Adrenal gland (tissue), 9 donors: ENCODE measurements at regions not wholly inside any gene's neighbourhood (a gene's known extent, or its start where the extent isn't known, plus 50 kb on each side); places are given as distances from the start of the nearest gene placed in this dataset.
A peak's percentile ranks its signal among the peaks of the same experiment; 100 is the strongest.

Experiments used
- DNase-seq, 7 donors: peaks; one replicate each; pipeline ENCODE4 v3.0.0-alpha.2; 2019 to 2020
- H3K27ac ChIP-seq, 5 donors: fragments of 200-600 bp; sonication (generic) in 4 of 5; 1 replicate in 3 of 5; 2 replicates in 2 of 5; pipeline versions ENCODE4 v1.5.1 to v1.8.0; 2016 to 2020; ENCODE audit warnings: mild to moderate bottlenecking in 1 of 5
- H3K27me3 ChIP-seq: fragments of 200-600 bp; 2 replicates; pipeline ENCODE4 v1.8.0; 2021
- H3K36me3 ChIP-seq, 2 donors: fragments of 200-600 bp; replicated peaks in 1 of 2; 1 replicate in 1 of 2; 2 replicates in 1 of 2; pipeline versions ENCODE4 v1.5.1 to v1.8.0; 2018 to 2022
- H3K4me1 ChIP-seq, 2 donors: fragments of 200-600 bp; replicated peaks in 1 of 2; 1 replicate in 1 of 2; 2 replicates in 1 of 2; pipeline versions ENCODE4 v1.5.1 to v1.8.0; 2018 to 2021
- H3K4me3 ChIP-seq, 4 donors: fragments of 200-600 bp; sonication (generic) in 3 of 4; one replicate each; pipeline ENCODE4 v1.5.1; 2016 to 2018
- H3K9me3 ChIP-seq, 3 donors: fragments of 200-600 bp; sonication (generic) in 1 of 3; replicated peaks in 1 of 3; 1 replicate in 2 of 3; 2 replicates in 1 of 3; pipeline versions ENCODE4 v1.5.1 to v1.8.0; 2016 to 2021
- CTCF ChIP-seq, 6 experiments: fragments of 450-650 bp in 4 of 6; fragments of 200-600 bp in 2 of 6; sonication (generic) in 1 of 6; IDR thresholded peaks; 1 replicate in 5 of 6; 2 replicates in 1 of 6; pipeline versions ENCODE4 v1.5.1 to v1.8.0; 2016 to 2021; ENCODE audit warnings: antibody characterized with exemption in 6 of 6, mild to moderate bottlenecking in 2 of 6, moderate library complexity in 1 of 6
- POLR2A ChIP-seq, 2 donors: fragments of 450-650 bp; IDR thresholded peaks; one replicate each; pipeline ENCODE4 v1.6.1; 2017; ENCODE audit warnings: antibody characterized with exemption in 2 of 2, mild to moderate bottlenecking in 2 of 2, moderate library complexity in 1 of 2
- WGBS, 4 donors: extraction: QIAGEN DNeasy Blood & Tissue Kit in 2 of 4; methylation state at CpG; one replicate each; pipeline versions ENCODE4 v1.1.5 to v1.1.7; 2013 to 2017; 5-methylcytosine and 5-hydroxymethylcytosine counted together
- intact Hi-C, 2 donors: fragments of 100-400 bp; cut with DNase I; formaldehyde crosslinking; loops; one replicate each; pipeline versions ENCODE4 v1.14.1 to v1.15.0; 2022 to 2023
- donor health status: healthy with polysubstance abuse.
- donor health status: Bipolar disorder and iron deficiency.
- donor health status: DM: yes; HTN: yes; CAD: no.
- donor health status: DM: no; HTN: no; CAD: no.
- donor health status: DM: no; HTN: no; CAD: no.

GRCh38 chr5:50945139-50945538 is 278.7 kb downstream of the PARP8 start:
- TF ChIP-seq CTCF (IDR thresholded peaks at IDR 0.05), result no peak
- no peak for TF ChIP-seq POLR2A (IDR thresholded peaks at IDR 0.05)
- Histone ChIP-seq H3K36me3 (no peaks in the 10 kb centered on the region), H3K9me3 (peaks cover 0 to 4% (median 0%) of the 10 kb centered on the region in 3 donors), H3K27ac (no peak overlapping the region), H3K4me3 (no peak overlapping the region), H3K27me3 (no peaks in the 10 kb centered on the region), H3K4me1 (no peaks in the 10 kb centered on the region)
- intact Hi-C loops, result no loop called here
- DNase-seq, result no peak
- 60 to 90% (median 88%) methylated on average over 1 to 2 of the region's 2 CpGs; no CpG with 5 or more reads in 1 of the 4 donors for WGBS, 4 donors

- Histone ChIP-seq H3K4me1 (no peaks in the 10 kb centered on the region), H3K4me3 (no peak overlapping the region), H3K36me3 (no peaks in the 10 kb centered on the region), H3K27ac (no peak overlapping the region), H3K27me3 (no peaks in the 10 kb centered on the region), H3K9me3 (no peaks in the 10 kb centered on the region)
- no peak for TF ChIP-seq CTCF (IDR thresholded peaks at IDR 0.05)
- no peak for TF ChIP-seq POLR2A (IDR thresholded peaks at IDR 0.05)
- WGBS, 4 donors, result 52 to 61% (median 59%) methylated on average over 6 of the region's 6 CpGs
- DNase-seq, result no peak
- intact Hi-C loops, result no loop called here
These were observed 281.7 kb downstream of the PARP8 start for GRCh38 chr5:50947906-50948683.

- no peak for TF ChIP-seq CTCF (IDR thresholded peaks at IDR 0.05)
- no peak for TF ChIP-seq POLR2A (IDR thresholded peaks at IDR 0.05)
- H3K4me1 ChIP-seq, result no peaks in the 10 kb centered on the region
- intact Hi-C loops, result no loop called here
- no peaks in the 10 kb centered on the region for H3K9me3 ChIP-seq
- WGBS, 4 donors, result 76 to 100% (median 92%) methylated on average over 1 of the region's 1 CpG
- H3K4me3 ChIP-seq, result no peak overlapping the region
- DNase-seq, result no peak
- no peaks in the 10 kb centered on the region for H3K36me3 ChIP-seq
- H3K27ac ChIP-seq, result no peak overlapping the region
- peaks cover 9% of the 10 kb centered on the region for H3K27me3 ChIP-seq
These were observed 286.9 kb downstream of the PARP8 start for GRCh38 chr5:50953290-50953689.

GRCh38 chr5:50958852-50959457 is 292.5 kb downstream of the PARP8 start:
- DNase-seq, result peak in 4 of 7 donors; percentile 21 to 60 (median 46)
- intact Hi-C loops, result no loop called here
- Histone ChIP-seq H3K27ac (no peak overlapping the region), H3K4me1 (peaks cover 5 to 10% of the 10 kb centered on the region in 2 donors), H3K27me3 (peaks cover 24% of the 10 kb centered on the region), H3K4me3 (no peak overlapping the region), H3K36me3 (no peaks in the 10 kb centered on the region), H3K9me3 (no peaks in the 10 kb centered on the region)
- WGBS, 4 donors, result 18 to 32% (median 23%) methylated on average over 5 of the region's 5 CpGs
- TF ChIP-seq CTCF (IDR thresholded peaks at IDR 0.05), result peak; percentile 26 to 62 (median 46)
- no peak for TF ChIP-seq POLR2A (IDR thresholded peaks at IDR 0.05)
